ENCODE measurements at regions not wholly inside any gene's neighbourhood (a gene's known extent, or its start where the extent isn't known, plus 50 kb on each side); places are given as distances from the start of the nearest gene placed in this dataset.
A peak's percentile ranks its signal among the peaks of the same experiment; 100 is the strongest.

- intact Hi-C loops (cut with DNase I): no loop called here
- DNase-seq: no peak
Observed at GRCh38 chr5:124665035-124665434, 81.4 kb downstream of the ZNF608 start.

- intact Hi-C loops (cut with DNase I): no loop called here
Observed at GRCh38 chr5:124664287-124664686, 82.2 kb downstream of the ZNF608 start.

GRCh38 chr5:124663101-124663506 is 83.3 kb downstream of the ZNF608 start:
- no peak for DNase-seq
- intact Hi-C loops (cut with DNase I): no loop called here

More at GRCh38 chr5:124664287-124664686, 82.2 kb downstream of the ZNF608 start:
- DNase-seq: no peak

GRCh38 chr5:124662181-124662781 is 84.2 kb downstream of the ZNF608 start:
- no peak for DNase-seq
- intact Hi-C loops (cut with DNase I): no loop called here

GRCh38 chr5:124661317-124662141 is 84.9 kb downstream of the ZNF608 start:
- intact Hi-C loops (cut with DNase I): no loop called here

GRCh38 chr5:124660229-124661093 is 86.0 kb downstream of the ZNF608 start:
- intact Hi-C loops (cut with DNase I): no loop called here
- DNase-seq: no peak

More at GRCh38 chr5:124661317-124662141, 84.9 kb downstream of the ZNF608 start:
- DNase-seq: no peak

GRCh38 chr5:124659798-124660197 is 86.6 kb downstream of the ZNF608 start:
- intact Hi-C loops (cut with DNase I): loop anchor here (5.0 kb wide), 1 partner anchor 83 kb away; no protein-coding TSS in a partner anchor
- no peak for DNase-seq

GRCh38 chr5:124658867-124659557 is 87.4 kb downstream of the ZNF608 start:
- no peak for DNase-seq
- intact Hi-C loops (cut with DNase I): loop anchor here (5.0 kb wide), 1 partner anchor 83 kb away; no protein-coding TSS in a partner anchor

GRCh38 chr5:124655921-124656511 is 90.4 kb downstream of the ZNF608 start:
- DNase-seq: no peak
- intact Hi-C loops (cut with DNase I): loop anchor here (5.0 kb wide), 1 partner anchor 86 kb away; no protein-coding TSS in a partner anchor

GRCh38 chr5:124655251-124655917 is 91.1 kb downstream of the ZNF608 start:
- DNase-seq: no peak

GRCh38 chr5:124654418-124654817 is 92.0 kb downstream of the ZNF608 start:
- no peak for DNase-seq
- intact Hi-C loops (cut with DNase I): no loop called here

More at GRCh38 chr5:124655251-124655917, 91.1 kb downstream of the ZNF608 start:
- intact Hi-C loops (cut with DNase I): loop anchor here (5.0 kb wide), 1 partner anchor 87 kb away; no protein-coding TSS in a partner anchor

GRCh38 chr5:124653666-124654065 is 92.8 kb downstream of the ZNF608 start:
- intact Hi-C loops (cut with DNase I): no loop called here
- DNase-seq: no peak

GRCh38 chr5:124652892-124653441 is 93.5 kb downstream of the ZNF608 start:
- intact Hi-C loops (cut with DNase I): no loop called here
- DNase-seq: no peak

- intact Hi-C loops (cut with DNase I): no loop called here
- DNase-seq: no peak
Observed at GRCh38 chr5:124652514-124652819, 94.0 kb downstream of the ZNF608 start.

- DNase-seq: peak; percentile 84 to 98 (median 89)
- intact Hi-C loops (cut with DNase I): no loop called here
Observed at GRCh38 chr5:124651663-124652513, 94.6 kb downstream of the ZNF608 start.

GRCh38 chr5:124650951-124651662 is 95.3 kb downstream of the ZNF608 start:
- DNase-seq: no peak
- intact Hi-C loops (cut with DNase I): no loop called here

- DNase-seq: no peak
- intact Hi-C loops (cut with DNase I): no loop called here
Observed at GRCh38 chr5:124650147-124650561, 96.3 kb downstream of the ZNF608 start.
